SK-N-SH treated with all-trans-retinoic acid at 6 μM for 48 hours (cell line): ENCODE measurements at regions not wholly inside any gene's neighbourhood (a gene's known extent, or its start where the extent isn't known, plus 50 kb on each side); places are given as distances from the start of the nearest gene placed in this dataset.

ENCODE experiments used
- ATAC-seq: fragments of 200-7000 bp; cut with Tn5 transposase; 3 replicates; pipeline ENCODE4 v1.9.1; 2020; ENCODE audit warnings: mild to moderate bottlenecking, moderate library complexity
- ARNTL ChIP-seq: fragments of 450-650 bp; formaldehyde crosslinking; IDR thresholded peaks from 2 replicates; pipeline ENCODE4 v1.5.0; 2020; ENCODE audit warnings: low read depth, mild to moderate bottlenecking, moderate library complexity, borderline replicate concordance
- BACH2 ChIP-seq: fragments of 250-450 bp; sonication (Bioruptor Pico); IDR thresholded peaks from 2 replicates; pipeline ENCODE4 v1.9.0; 2021; ENCODE audit warnings: mild to moderate bottlenecking, borderline replicate concordance
- CSDC2 ChIP-seq: fragments of 250-450 bp; sonication (Bioruptor Pico); IDR thresholded peaks from 2 replicates; pipeline ENCODE4 v1.5.0; 2020; ENCODE audit warnings: mild to moderate bottlenecking, moderate library complexity
- ESRRG ChIP-seq: fragments of 250-450 bp; sonication (Bioruptor Pico); IDR thresholded peaks from 2 replicates; pipeline ENCODE4 v1.6.1; 2021; ENCODE audit warnings: mild to moderate bottlenecking
- GLIS3 ChIP-seq: fragments of 250-450 bp; sonication (Bioruptor Pico); IDR thresholded peaks from 2 replicates; pipeline ENCODE4 v1.5.0; 2020; ENCODE audit warnings: mild to moderate bottlenecking, moderate library complexity
- ISL1 ChIP-seq: fragments of 250-450 bp; sonication (Bioruptor Pico); IDR thresholded peaks from 2 replicates; pipeline ENCODE4 v2.1.2; 2022; ENCODE audit warnings: mild to moderate bottlenecking, moderate library complexity
- OSR1 ChIP-seq: fragments of 250-450 bp; sonication (Bioruptor Pico); IDR thresholded peaks from 2 replicates; pipeline ENCODE4 v1.8.0; 2022; ENCODE audit warnings: moderate library complexity, mild to moderate bottlenecking, inconsistent platforms
- PPARA ChIP-seq: fragments of 250-450 bp; sonication (Bioruptor Pico); IDR thresholded peaks from 2 replicates; pipeline ENCODE4 v1.5.0; 2020; ENCODE audit warnings: mild to moderate bottlenecking, borderline replicate concordance
- RARB ChIP-seq: fragments of 250-450 bp; sonication (Bioruptor Pico); IDR thresholded peaks from 2 replicates; pipeline ENCODE4 v1.8.0; 2021; ENCODE audit warnings: mild to moderate bottlenecking, moderate library complexity
- SNAI2 ChIP-seq: fragments of 250-450 bp; sonication (Bioruptor Pico); IDR thresholded peaks from 2 replicates; pipeline ENCODE4 v1.5.0; 2020; ENCODE audit warnings: mild to moderate bottlenecking, moderate library complexity
- TCF4 ChIP-seq: fragments of 250-450 bp; sonication (Bioruptor Pico); IDR thresholded peaks from 2 replicates; pipeline ENCODE4 v1.8.0; 2021; ENCODE audit warnings: mild to moderate bottlenecking, moderate library complexity, borderline replicate concordance
- ZFP30 ChIP-seq: fragments of 450-650 bp; formaldehyde crosslinking; IDR thresholded peaks from 2 replicates; pipeline ENCODE4 v1.5.0; 2022; ENCODE audit warnings: mild to moderate bottlenecking, moderate library complexity
- ZNF565 ChIP-seq: fragments of 450-650 bp; formaldehyde crosslinking; conservative IDR thresholded peaks from 2 replicates; pipeline ENCODE4 v1.5.0; 2020; ENCODE audit warnings: low read depth, mild to moderate bottlenecking, moderate library complexity
- ZNF70 ChIP-seq: fragments of 450-650 bp; formaldehyde crosslinking; IDR thresholded peaks from 2 replicates; pipeline ENCODE4 v1.5.0; 2020; ENCODE audit warnings: mild to moderate bottlenecking, moderate library complexity
- ZNF8 ChIP-seq: fragments of 450-650 bp; formaldehyde crosslinking; IDR thresholded peaks from 2 replicates; pipeline ENCODE4 v1.5.0; 2020; ENCODE audit warnings: mild to moderate bottlenecking, moderate library complexity
- TF ChIP-seq, protein P1 (sequence below): fragments of 250-450 bp; sonication (Bioruptor Pico); IDR thresholded peaks from 2 replicates; pipeline ENCODE4 v1.8.0; 2021; ENCODE audit warnings: low read depth, mild to moderate bottlenecking, moderate library complexity, borderline replicate concordance
- TF ChIP-seq, protein P2 (sequence below): fragments of 250-450 bp; sonication (Bioruptor Pico); IDR thresholded peaks from 2 replicates; pipeline ENCODE4 v1.5.1; 2021; ENCODE audit warnings: mild to moderate bottlenecking, moderate library complexity
- TF ChIP-seq, protein P3 (sequence below): fragments of 250-450 bp; sonication (Bioruptor Pico); IDR thresholded peaks from 2 replicates; pipeline ENCODE4 v1.8.0; 2020; ENCODE audit warnings: mild to moderate bottlenecking, moderate library complexity, borderline replicate concordance
- TF ChIP-seq, protein P4 (sequence below): fragments of 250-450 bp; sonication (Bioruptor Pico); IDR thresholded peaks from 2 replicates; pipeline ENCODE4 v1.5.0; 2020; ENCODE audit warnings: mild to moderate bottlenecking, moderate library complexity
- TF ChIP-seq, protein P5 (sequence below): fragments of 250-450 bp; sonication (Bioruptor Pico); IDR thresholded peaks from 2 replicates; pipeline ENCODE4 v1.5.1; 2020; ENCODE audit warnings: low read depth, mild to moderate bottlenecking, moderate library complexity

DNA sequence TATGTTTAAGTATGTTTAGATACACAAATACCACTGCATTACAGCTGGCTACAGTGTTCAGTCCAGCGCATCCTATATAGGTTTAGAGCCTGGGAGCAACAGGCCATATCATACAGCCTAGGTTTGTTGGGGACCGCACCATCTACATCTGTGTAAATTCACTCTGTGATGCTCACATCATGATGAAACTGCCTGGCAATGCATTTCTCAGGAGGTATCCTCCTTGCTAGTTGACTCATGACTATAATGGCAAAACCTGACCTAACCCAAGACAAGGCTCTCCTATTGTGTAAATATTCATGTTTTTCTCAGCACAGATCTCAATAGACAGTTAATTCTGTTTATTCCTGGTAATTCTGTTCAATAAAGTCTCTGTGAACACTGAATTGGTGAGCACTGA lies 240.7 kb upstream of the PFKP start:
- TF ChIP-seq TCF4 (CRISPR knock-in tag) (no peak), RARB (CRISPR knock-in tag) (no peak), SNAI2 (no peak), ARNTL (CRISPR knock-in tag) (no peak), ZNF70 (CRISPR knock-in tag) (no peak), ESRRG (CRISPR knock-in tag) (no peak), ZFP30 (CRISPR knock-in tag) (no peak), GLIS3 (CRISPR knock-in tag) (no peak), ZNF8 (CRISPR knock-in tag) (no peak)
- TF ChIP-seq, protein P1, sequence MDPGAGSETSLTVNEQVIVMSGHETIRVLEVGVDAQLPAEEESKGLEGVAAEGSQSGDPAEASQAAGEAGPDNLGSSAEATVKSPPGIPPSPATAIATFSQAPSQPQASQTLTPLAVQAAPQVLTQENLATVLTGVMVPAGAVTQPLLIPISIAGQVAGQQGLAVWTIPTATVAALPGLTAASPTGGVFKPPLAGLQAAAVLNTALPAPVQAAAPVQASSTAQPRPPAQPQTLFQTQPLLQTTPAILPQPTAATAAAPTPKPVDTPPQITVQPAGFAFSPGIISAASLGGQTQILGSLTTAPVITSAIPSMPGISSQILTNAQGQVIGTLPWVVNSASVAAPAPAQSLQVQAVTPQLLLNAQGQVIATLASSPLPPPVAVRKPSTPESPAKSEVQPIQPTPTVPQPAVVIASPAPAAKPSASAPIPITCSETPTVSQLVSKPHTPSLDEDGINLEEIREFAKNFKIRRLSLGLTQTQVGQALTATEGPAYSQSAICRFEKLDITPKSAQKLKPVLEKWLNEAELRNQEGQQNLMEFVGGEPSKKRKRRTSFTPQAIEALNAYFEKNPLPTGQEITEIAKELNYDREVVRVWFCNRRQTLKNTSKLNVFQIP (CRISPR knock-in tag), result no peak
- TF ChIP-seq, protein P2, sequence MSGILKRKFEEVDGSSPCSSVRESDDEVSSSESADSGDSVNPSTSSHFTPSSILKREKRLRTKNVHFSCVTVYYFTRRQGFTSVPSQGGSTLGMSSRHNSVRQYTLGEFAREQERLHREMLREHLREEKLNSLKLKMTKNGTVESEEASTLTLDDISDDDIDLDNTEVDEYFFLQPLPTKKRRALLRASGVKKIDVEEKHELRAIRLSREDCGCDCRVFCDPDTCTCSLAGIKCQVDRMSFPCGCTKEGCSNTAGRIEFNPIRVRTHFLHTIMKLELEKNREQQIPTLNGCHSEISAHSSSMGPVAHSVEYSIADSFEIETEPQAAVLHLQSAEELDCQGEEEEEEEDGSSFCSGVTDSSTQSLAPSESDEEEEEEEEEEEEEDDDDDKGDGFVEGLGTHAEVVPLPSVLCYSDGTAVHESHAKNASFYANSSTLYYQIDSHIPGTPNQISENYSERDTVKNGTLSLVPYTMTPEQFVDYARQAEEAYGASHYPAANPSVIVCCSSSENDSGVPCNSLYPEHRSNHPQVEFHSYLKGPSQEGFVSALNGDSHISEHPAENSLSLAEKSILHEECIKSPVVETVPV (CRISPR knock-in tag), result no peak
- ATAC-seq, result no peak

DNA sequence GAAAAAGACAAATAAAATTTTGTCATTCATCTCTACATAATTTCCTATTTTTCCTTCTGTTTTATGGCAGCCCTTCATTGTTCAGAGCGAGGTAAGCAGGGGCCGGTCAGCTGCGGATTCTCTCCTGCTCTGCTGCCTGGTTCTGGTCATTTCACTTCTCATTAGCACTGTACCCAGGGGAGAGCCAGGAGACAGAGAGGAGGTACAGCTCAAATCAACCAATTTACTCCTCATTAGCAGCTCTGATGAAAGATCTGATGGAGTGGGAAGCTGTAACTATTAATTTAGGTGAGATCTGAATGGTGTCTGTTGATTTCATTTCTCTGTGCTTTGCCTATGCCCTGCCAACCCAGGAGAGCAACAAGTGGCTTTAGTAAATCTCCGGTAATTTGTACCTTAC lies 241.5 kb upstream of the PFKP start:
- ATAC-seq, result no peak

DNA sequence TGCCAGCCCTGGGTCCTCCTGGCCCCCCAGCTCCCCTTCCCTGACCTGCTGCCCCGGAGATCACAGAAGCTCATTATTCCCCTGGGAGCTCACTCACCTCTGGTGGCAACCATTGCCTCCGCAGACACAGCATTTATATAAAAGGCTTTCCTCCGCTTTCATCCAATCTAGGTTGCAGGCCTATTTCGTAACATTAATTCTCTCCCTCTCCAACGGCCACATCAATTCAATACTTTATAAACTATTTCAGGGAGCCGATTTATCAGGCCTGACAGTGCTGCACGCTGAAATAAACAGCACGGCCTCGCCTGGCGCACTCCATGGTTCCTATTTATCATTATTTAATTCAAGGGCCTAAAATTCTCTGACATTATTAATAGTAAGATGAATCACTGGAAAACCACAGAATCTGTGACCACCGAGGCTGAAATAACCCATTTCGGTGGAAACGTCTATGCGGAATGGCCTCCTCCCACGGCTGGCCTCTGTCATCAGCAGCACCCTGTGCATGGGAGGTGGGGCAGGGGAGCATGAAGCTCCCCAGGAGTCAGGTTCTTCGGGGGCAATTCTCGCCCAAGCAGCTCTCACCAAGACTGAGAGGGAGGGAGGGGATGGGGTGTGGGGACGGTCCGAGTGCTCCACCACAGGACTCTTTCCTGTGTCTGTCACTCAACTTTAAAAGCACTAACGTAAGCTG lies 249.3 kb upstream of the PFKP start:
- TF ChIP-seq SNAI2, result no peak
- TF ChIP-seq ARNTL (CRISPR knock-in tag), result no peak
- TF ChIP-seq, protein P1 (CRISPR knock-in tag), result no peak
- no peak for TF ChIP-seq PPARA (CRISPR knock-in tag)
- TF ChIP-seq GLIS3 (CRISPR knock-in tag), result no peak
- no peak for TF ChIP-seq BACH2
- TF ChIP-seq, protein P3, sequence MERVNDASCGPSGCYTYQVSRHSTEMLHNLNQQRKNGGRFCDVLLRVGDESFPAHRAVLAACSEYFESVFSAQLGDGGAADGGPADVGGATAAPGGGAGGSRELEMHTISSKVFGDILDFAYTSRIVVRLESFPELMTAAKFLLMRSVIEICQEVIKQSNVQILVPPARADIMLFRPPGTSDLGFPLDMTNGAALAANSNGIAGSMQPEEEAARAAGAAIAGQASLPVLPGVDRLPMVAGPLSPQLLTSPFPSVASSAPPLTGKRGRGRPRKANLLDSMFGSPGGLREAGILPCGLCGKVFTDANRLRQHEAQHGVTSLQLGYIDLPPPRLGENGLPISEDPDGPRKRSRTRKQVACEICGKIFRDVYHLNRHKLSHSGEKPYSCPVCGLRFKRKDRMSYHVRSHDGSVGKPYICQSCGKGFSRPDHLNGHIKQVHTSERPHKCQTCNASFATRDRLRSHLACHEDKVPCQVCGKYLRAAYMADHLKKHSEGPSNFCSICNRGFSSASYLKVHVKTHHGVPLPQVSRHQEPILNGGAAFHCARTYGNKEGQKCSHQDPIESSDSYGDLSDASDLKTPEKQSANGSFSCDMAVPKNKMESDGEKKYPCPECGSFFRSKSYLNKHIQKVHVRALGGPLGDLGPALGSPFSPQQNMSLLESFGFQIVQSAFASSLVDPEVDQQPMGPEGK (CRISPR knock-in tag), result no peak
- no peak for TF ChIP-seq ISL1 (CRISPR knock-in tag)
- no peak for TF ChIP-seq ESRRG (CRISPR knock-in tag)
- TF ChIP-seq ZNF565 (CRISPR knock-in tag), result no peak
- TF ChIP-seq, protein P4, sequence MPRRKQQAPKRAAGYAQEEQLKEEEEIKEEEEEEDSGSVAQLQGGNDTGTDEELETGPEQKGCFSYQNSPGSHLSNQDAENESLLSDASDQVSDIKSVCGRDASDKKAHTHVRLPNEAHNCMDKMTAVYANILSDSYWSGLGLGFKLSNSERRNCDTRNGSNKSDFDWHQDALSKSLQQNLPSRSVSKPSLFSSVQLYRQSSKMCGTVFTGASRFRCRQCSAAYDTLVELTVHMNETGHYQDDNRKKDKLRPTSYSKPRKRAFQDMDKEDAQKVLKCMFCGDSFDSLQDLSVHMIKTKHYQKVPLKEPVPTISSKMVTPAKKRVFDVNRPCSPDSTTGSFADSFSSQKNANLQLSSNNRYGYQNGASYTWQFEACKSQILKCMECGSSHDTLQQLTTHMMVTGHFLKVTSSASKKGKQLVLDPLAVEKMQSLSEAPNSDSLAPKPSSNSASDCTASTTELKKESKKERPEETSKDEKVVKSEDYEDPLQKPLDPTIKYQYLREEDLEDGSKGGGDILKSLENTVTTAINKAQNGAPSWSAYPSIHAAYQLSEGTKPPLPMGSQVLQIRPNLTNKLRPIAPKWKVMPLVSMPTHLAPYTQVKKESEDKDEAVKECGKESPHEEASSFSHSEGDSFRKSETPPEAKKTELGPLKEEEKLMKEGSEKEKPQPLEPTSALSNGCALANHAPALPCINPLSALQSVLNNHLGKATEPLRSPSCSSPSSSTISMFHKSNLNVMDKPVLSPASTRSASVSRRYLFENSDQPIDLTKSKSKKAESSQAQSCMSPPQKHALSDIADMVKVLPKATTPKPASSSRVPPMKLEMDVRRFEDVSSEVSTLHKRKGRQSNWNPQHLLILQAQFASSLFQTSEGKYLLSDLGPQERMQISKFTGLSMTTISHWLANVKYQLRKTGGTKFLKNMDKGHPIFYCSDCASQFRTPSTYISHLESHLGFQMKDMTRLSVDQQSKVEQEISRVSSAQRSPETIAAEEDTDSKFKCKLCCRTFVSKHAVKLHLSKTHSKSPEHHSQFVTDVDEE (CRISPR knock-in tag), result no peak
- no peak for ATAC-seq

More for the DNA sequence above, 241.5 kb upstream of the PFKP start:
- TF ChIP-seq ZNF8 (CRISPR knock-in tag), result no peak
- TF ChIP-seq, protein P1 (CRISPR knock-in tag), result no peak
- no peak for TF ChIP-seq OSR1 (CRISPR knock-in tag)
- TF ChIP-seq RARB (CRISPR knock-in tag), result no peak
- TF ChIP-seq, protein P5, sequence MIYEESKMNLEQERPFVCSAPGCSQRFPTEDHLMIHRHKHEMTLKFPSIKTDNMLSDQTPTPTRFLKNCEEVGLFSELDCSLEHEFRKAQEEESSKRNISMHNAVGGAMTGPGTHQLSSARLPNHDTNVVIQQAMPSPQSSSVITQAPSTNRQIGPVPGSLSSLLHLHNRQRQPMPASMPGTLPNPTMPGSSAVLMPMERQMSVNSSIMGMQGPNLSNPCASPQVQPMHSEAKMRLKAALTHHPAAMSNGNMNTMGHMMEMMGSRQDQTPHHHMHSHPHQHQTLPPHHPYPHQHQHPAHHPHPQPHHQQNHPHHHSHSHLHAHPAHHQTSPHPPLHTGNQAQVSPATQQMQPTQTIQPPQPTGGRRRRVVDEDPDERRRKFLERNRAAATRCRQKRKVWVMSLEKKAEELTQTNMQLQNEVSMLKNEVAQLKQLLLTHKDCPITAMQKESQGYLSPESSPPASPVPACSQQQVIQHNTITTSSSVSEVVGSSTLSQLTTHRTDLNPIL, result no peak
- TF ChIP-seq CSDC2 (CRISPR knock-in tag), result no peak
- TF ChIP-seq, protein P2 (CRISPR knock-in tag), result no peak
- TF ChIP-seq ZNF70 (CRISPR knock-in tag), result no peak
